Heart right ventricle (tissue), 16 donors: ENCODE measurements at regions not wholly inside any gene's neighbourhood (a gene's known extent, or its start where the extent isn't known, plus 50 kb on each side); places are given as distances from the start of the nearest gene placed in this dataset.
A peak's percentile ranks its signal among the peaks of the same experiment; 100 is the strongest.

ENCODE experiments used
- ATAC-seq, 8 donors: fragments of 200-7000 bp; cut with Tn5 transposase; one replicate each; pipeline ENCODE4 v1.9.1; 2020; ENCODE audit warnings: mild to moderate bottlenecking in 8 of 8, moderate library complexity in 8 of 8, moderate number of reproducible peaks in 1 of 8
- DNase-seq, 2 donors: peaks; one replicate each; pipeline ENCODE4 v3.0.0-alpha.2; 2020
- H3K27ac ChIP-seq, 10 donors: fragments of 200-600 bp; sonication (generic) in 2 of 10; one replicate each; pipeline versions ENCODE4 v1.5.0 to v1.8.0; 2020 to 2022; ENCODE audit warnings: mild to moderate bottlenecking in 3 of 10
- H3K27me3 ChIP-seq, 7 donors: fragments of 200-600 bp; one replicate each; pipeline ENCODE4 v1.8.0; 2021 to 2022; ENCODE audit warnings: mild to moderate bottlenecking in 2 of 7
- H3K36me3 ChIP-seq, 9 donors: fragments of 200-600 bp; sonication (generic) in 1 of 9; one replicate each; pipeline versions ENCODE4 v1.5.0 to v1.8.0; 2020 to 2022; ENCODE audit warnings: mild to moderate bottlenecking in 2 of 9
- H3K4me1 ChIP-seq, 9 donors: fragments of 200-600 bp; sonication (generic) in 1 of 9; one replicate each; pipeline versions ENCODE4 v1.5.0 to v1.8.0; 2020 to 2022; ENCODE audit warnings: mild to moderate bottlenecking in 4 of 9
- H3K4me3 ChIP-seq, 10 donors: fragments of 200-600 bp; sonication (generic) in 2 of 10; one replicate each; pipeline versions ENCODE4 v1.5.0 to v1.8.0; 2020 to 2022; ENCODE audit warnings: mild to moderate bottlenecking in 7 of 10, moderate library complexity in 2 of 10
- H3K9me3 ChIP-seq, 11 donors: fragments of 200-600 bp in 10 of 11; sonication (generic) in 2 of 11; one replicate each; pipeline versions ENCODE4 v1.5.0 to v1.8.0; 2013 to 2022; ENCODE audit warnings: mild to moderate bottlenecking in 2 of 11, control low read depth in 1 of 11, moderate library complexity in 1 of 11
- CTCF ChIP-seq, 9 donors: fragments of 200-600 bp; sonication (generic) in 2 of 9; IDR thresholded peaks; one replicate each; pipeline versions ENCODE4 v1.5.0 to v1.8.0; 2021 to 2022; ENCODE audit warnings: antibody characterized with exemption in 9 of 9, mild to moderate bottlenecking in 5 of 9, moderate library complexity in 1 of 9
- WGBS, 2 donors: extraction: QIAGEN DNeasy Blood & Tissue Kit; methylation state at CpG; one replicate each; pipeline ENCODE4 v1.1.7; 2013; ENCODE audit warnings: inconsistent platforms in 1 of 2; 5-methylcytosine and 5-hydroxymethylcytosine counted together
- intact Hi-C, 10 donors: fragments of 100-400 bp; cut with DNase I; formaldehyde crosslinking; loops; one replicate each; pipeline versions ENCODE4 v1.11.1 to v1.14.2; 2022
- donor health status: Arrhythmogenic right ventricular cardiomyopathy.
- donor health status: ischemic (EF 13 %, LVEDD 7.1; RV severe dilation, severe dysfunction).
- donor health status: healthy with polysubstance abuse.
- donor health status: DM: no; HTN: yes; CAD: no.
- donor health status: DM: no; HTN: no; CAD: no.
- donor health status: ischemic (EF 25% LVEDD 6.9; RV normal size, moderate dysfunction).
- donor health status: ischemic (EF 25% LVEDD 5.7; RV mildly dilated, moderate dysfunction).
- donor health status: healthy.
- donor health status: DM: yes; HTN: yes; CAD: no.
- donor health status: Ischemic cardiomyopathy.
- donor health status: ischemic (EF 35%, LVEDD 5.7; RV mildly dilated, moderate dysfunction).
- donor health status: nonischemic (EF 11% LVEDD 7.7; RV severe dilation, severe dysfunction).
- donor health status: DM: yes; HTN: yes; CAD: no.
- donor health status: PGD.
- donor health status: ischemic (EF 29% LVEDD 5.4; RV normal size, mild dysfunction).
- donor health status: nonischemic (EF 23%, LVEDD 6.1; RV moderate dilation, normal function).

GRCh38 chr15:62795171-62795570, 247.4 kb upstream of the TPM1 start:
- DNase-seq (no peak), ATAC-seq (no peak)
- Histone ChIP-seq H3K4me1 (peaks cover 0 to 13% (median 3%) of the 10 kb centered on the region in 9 donors), H3K4me3 (no peak overlapping the region), H3K27ac (no peak overlapping the region), H3K27me3 (no peaks in the 10 kb centered on the region), H3K36me3 (peaks cover 0 to 56% (median 0%) of the 10 kb centered on the region in 9 donors), H3K9me3 (no peaks in the 10 kb centered on the region)
- TF ChIP-seq CTCF (IDR thresholded peaks at IDR 0.05), result no peak
- 86 to 90% methylated on average over 13 of the region's 13 CpGs for WGBS, 2 donors
- intact Hi-C loops, result loop anchor here in 1 of 10 donors (10.0 kb wide), 1 partner anchor 230 kb away; no protein-coding TSS in a partner anchor

GRCh38 chr15:62795700-62796695, 246.5 kb upstream of the TPM1 start:
- H3K9me3 ChIP-seq, result no peaks in the 10 kb centered on the region
- no peak overlapping the region for H3K4me3 ChIP-seq
- peaks cover 0 to 60% (median 8%) of the 10 kb centered on the region in 9 donors for H3K36me3 ChIP-seq
- no peak overlapping the region for H3K27ac ChIP-seq
- peaks cover 0 to 14% (median 3%) of the 10 kb centered on the region in 9 donors for H3K4me1 ChIP-seq
- DNase-seq (no peak), ATAC-seq (no peak)
- WGBS, 2 donors, result 88 to 91% methylated on average over 20 of the region's 20 CpGs
- intact Hi-C loops, result loop anchor here in 1 of 10 donors (10.0 kb wide), 1 partner anchor 229 kb away; no protein-coding TSS in a partner anchor
- no peaks in the 10 kb centered on the region for H3K27me3 ChIP-seq
- no peak for TF ChIP-seq CTCF (IDR thresholded peaks at IDR 0.05)

GRCh38 chr15:62797171-62797570, 245.4 kb upstream of the TPM1 start:
- H3K9me3 ChIP-seq, result no peaks in the 10 kb centered on the region
- TF ChIP-seq CTCF (IDR thresholded peaks at IDR 0.05), result no peak
- no peak for DNase-seq
- H3K27me3 ChIP-seq, result no peaks in the 10 kb centered on the region
- H3K4me3 ChIP-seq, result no peak overlapping the region
- intact Hi-C loops, result loop anchor here in 1 of 10 donors (10.0 kb wide), 1 partner anchor 228 kb away; no protein-coding TSS in a partner anchor
- H3K27ac ChIP-seq, result no peak overlapping the region
- peaks cover 0 to 14% (median 3%) of the 10 kb centered on the region in 9 donors for H3K4me1 ChIP-seq
- no peak for ATAC-seq
- peaks cover 0 to 70% (median 13%) of the 10 kb centered on the region in 9 donors for H3K36me3 ChIP-seq
- 93 to 95% methylated on average over 15 of the region's 15 CpGs for WGBS, 2 donors

- Histone ChIP-seq H3K4me3 (no peak overlapping the region), H3K36me3 (peaks cover 0 to 72% (median 13%) of the 10 kb centered on the region in 9 donors), H3K9me3 (no peaks in the 10 kb centered on the region), H3K27me3 (no peaks in the 10 kb centered on the region), H3K27ac (peak overlapping the region in 1 of 10 donors; percentile 14), H3K4me1 (peaks cover 0 to 14% (median 3%) of the 10 kb centered on the region in 9 donors)
- TF ChIP-seq CTCF (IDR thresholded peaks at IDR 0.05), result no peak
- intact Hi-C loops, result loop anchor here in 1 of 10 donors (10.0 kb wide), 1 partner anchor 226 kb away; no protein-coding TSS in a partner anchor
- WGBS, 2 donors, result 59 to 73% methylated on average over 5 of the region's 5 CpGs
- no peak for DNase-seq
- ATAC-seq, result no peak
These were observed 244.0 kb upstream of the TPM1 start for GRCh38 chr15:62798536-62798935.
